ENCODE measurements at regions not wholly inside any gene's neighbourhood (a gene's known extent, or its start where the extent isn't known, plus 50 kb on each side); places are given as distances from the start of the nearest gene placed in this dataset.

GRCh38 chr10:59463909-59464308, 101.6 kb upstream of the FAM13C start:
- TF ChIP-seq POLR2A (IDR thresholded peaks at IDR 0.05) (no peak), CTCF (IDR thresholded peaks at IDR 0.05) (no peak)
